HG03378 (cell line): ENCODE measurements at regions not wholly inside any gene's neighbourhood (a gene's known extent, or its start where the extent isn't known, plus 50 kb on each side); places are given as distances from the start of the nearest gene placed in this dataset.
"Not testable (repeated sequence)": the region's sequence is repeated elsewhere in the genome, so short reads cannot be mapped to it uniquely, and the experiment has no call there.

Experiments used
- ATAC-seq: cut with Tn5 transposase; IDR thresholded peaks from one replicate; pipeline ENCODE4 v1.9.1; 2021; ENCODE audit warnings: mild to moderate bottlenecking, moderate library complexity; ENCODE audit not compliant: unreplicated experiment

DNA sequence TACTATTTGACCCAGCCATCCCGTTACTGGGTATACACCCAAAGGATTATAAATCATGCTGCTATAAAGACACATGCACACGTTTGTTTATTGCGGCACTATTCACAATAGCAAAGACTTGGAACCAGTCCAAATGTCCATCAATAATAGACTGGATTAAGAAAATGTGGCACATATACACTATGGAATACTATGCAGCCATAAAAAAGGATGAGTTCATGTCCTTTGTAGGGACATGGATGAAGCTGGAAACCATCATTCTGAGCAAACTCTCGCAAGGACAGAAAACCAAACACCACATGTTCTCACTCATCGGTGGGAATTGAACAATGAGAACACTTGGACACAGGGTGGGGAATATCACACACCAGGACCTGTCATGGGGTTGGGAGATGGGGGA is 56.7 kb upstream of the SELENOP start:
- ATAC-seq: not testable (repeated sequence)

DNA sequence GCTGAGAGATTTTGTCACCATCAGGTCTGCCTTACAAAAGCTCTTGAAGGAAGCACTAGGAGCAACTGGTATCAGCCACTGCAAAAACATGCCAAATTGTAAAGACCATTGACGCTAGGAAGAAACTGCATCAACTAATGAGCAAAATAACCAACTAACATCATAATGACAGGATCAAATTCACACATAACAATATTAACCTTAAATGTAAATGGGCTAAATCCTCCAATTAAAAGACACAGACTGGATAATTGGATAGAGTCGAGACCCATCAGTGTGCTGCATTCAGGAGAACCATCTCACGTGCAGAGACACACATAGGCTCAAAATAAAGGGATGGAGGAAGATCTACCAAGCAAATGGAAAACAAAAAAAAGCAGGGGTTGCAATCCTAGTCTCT is 53.1 kb upstream of the SELENOP start:
- not testable (repeated sequence) for ATAC-seq
